B cell (primary cell): ENCODE measurements at regions not wholly inside any gene's neighbourhood (a gene's known extent, or its start where the extent isn't known, plus 50 kb on each side); places are given as distances from the start of the nearest gene placed in this dataset.

Experiments used
- ATAC-seq: fragments of 200-7000 bp; cut with Tn5 transposase; one replicate; pipeline ENCODE4 v1.10.0; 2021; ENCODE audit warnings: low read depth, mild to moderate bottlenecking, moderate number of reproducible peaks, moderate library complexity
- CTCF ChIA-PET: fragments of 350-600 bp; sonication (Branson Sonifier 250); formaldehyde crosslinking; loops from one replicate; lab custom pipeline; 2021; ENCODE audit warnings: antibody characterized with exemption, inconsistent platforms; lab: Charles Lee
- POLR2A ChIA-PET: fragments of 350-600 bp; sonication (Branson Sonifier 250); formaldehyde crosslinking; loops from one replicate; lab custom pipeline; 2021; ENCODE audit warnings: antibody characterized with exemption; lab: Charles Lee
- DNase-seq: peaks from one replicate; pipeline ENCODE4 v3.0.0; 2013
- H2AFZ ChIP-seq: 2 replicates; pipeline ENCODE4 v1.6.1; 2012; ENCODE audit warnings: mild to moderate bottlenecking, low read depth, low read length; ENCODE audit not compliant: insufficient read depth, poor library complexity, severe bottlenecking
- H3K27ac ChIP-seq, 2 donors: 1 replicate in 1 of 2; 2 replicates in 1 of 2; pipeline ENCODE4 v1.5.1; 2012 to 2013; ENCODE audit warnings: low read length in 2 of 2, mild to moderate bottlenecking in 2 of 2, moderate library complexity in 1 of 2
- H3K27me3 ChIP-seq, 4 experiments: fragments of 200-600 bp in 1 of 4; sonication (generic) in 1 of 4; replicated peaks in 1 of 4; 1 replicate in 2 of 4; 2 replicates in 2 of 4; pipeline versions ENCODE4 v1.6.1 to v1.7.0; 2013 to 2016; ENCODE audit warnings: low read length in 3 of 4, mild to moderate bottlenecking in 2 of 4, mixed read lengths in 1 of 4, moderate library complexity in 1 of 4; ENCODE audit not compliant: insufficient read depth in 4 of 4, control insufficient read depth in 3 of 4; ENCODE audit errors: control extremely low read depth in 1 of 4
- H3K36me3 ChIP-seq, 2 experiments: replicated peaks in 1 of 2; 1 replicate in 1 of 2; 2 replicates in 1 of 2; pipeline versions ENCODE4 v1.6.1 to v1.7.1; 2013; ENCODE audit warnings: low read length in 1 of 2; ENCODE audit not compliant: insufficient read depth in 2 of 2, control insufficient read depth in 1 of 2; ENCODE audit errors: control extremely low read depth in 1 of 2, extremely low read depth in 1 of 2
- H3K4me1 ChIP-seq, 2 donors: fragments of 200-600 bp in 1 of 2; sonication (generic) in 1 of 2; 1 replicate in 1 of 2; 2 replicates in 1 of 2; pipeline versions ENCODE4 v1.5.1 to v1.6.1; 2013 to 2017; ENCODE audit warnings: low read length in 2 of 2; ENCODE audit not compliant: control insufficient read depth in 2 of 2, insufficient read depth in 2 of 2
- H3K4me2 ChIP-seq: replicated peaks from 2 replicates; pipeline ENCODE3; 2012; ENCODE audit warnings: mild to moderate bottlenecking, low read depth, low read length; ENCODE audit not compliant: poor library complexity, severe bottlenecking
- H3K4me3 ChIP-seq, 5 experiments: fragments of 200-600 bp in 1 of 5; sonication (generic) in 1 of 5; 1 replicate in 3 of 5; 2 replicates in 2 of 5; pipeline versions ENCODE4 v1.5.1 to v1.7.0; 2011 to 2016; ENCODE audit warnings: low read length in 4 of 5, mild to moderate bottlenecking in 4 of 5, low read depth in 2 of 5, control low read depth in 1 of 5, moderate library complexity in 1 of 5; ENCODE audit not compliant: insufficient read depth in 1 of 5; ENCODE audit errors: control extremely low read depth in 1 of 5, extremely low read depth in 1 of 5
- H3K79me2 ChIP-seq: fragments of 200-600 bp; sonication (generic); one replicate; pipeline ENCODE4 v1.6.0; 2016; ENCODE audit warnings: low read length; ENCODE audit not compliant: control insufficient read depth, insufficient read depth
- H3K9ac ChIP-seq: fragments of 200-600 bp; sonication (generic); 2 replicates; pipeline ENCODE4 v1.6.1; 2017; ENCODE audit warnings: mild to moderate bottlenecking, low read length, moderate library complexity
- H3K9me3 ChIP-seq, 3 donors: one replicate each; pipeline versions ENCODE4 v1.6.1 to v1.7.1; 2013; ENCODE audit warnings: low read length in 2 of 3; ENCODE audit not compliant: control insufficient read depth in 2 of 3, insufficient read depth in 1 of 3; ENCODE audit errors: control extremely low read depth in 1 of 3
- H4K20me1 ChIP-seq: 2 replicates; pipeline ENCODE4 v1.6.0; 2012; ENCODE audit warnings: mild to moderate bottlenecking, low read length; ENCODE audit not compliant: insufficient read depth, control insufficient read depth, poor library complexity, severe bottlenecking
- H3K27ac Mint-ChIP-seq: one replicate; pipeline ENCODE4 v1.8.0; 2021; ENCODE audit warnings: mixed read lengths
- H3K27me3 Mint-ChIP-seq: one replicate; pipeline ENCODE4 v1.8.0; 2021; ENCODE audit warnings: mixed read lengths
- H3K4me1 Mint-ChIP-seq: one replicate; pipeline ENCODE4 v1.8.0; 2021; ENCODE audit warnings: mixed read lengths
- H3K4me3 Mint-ChIP-seq: one replicate; pipeline ENCODE4 v1.8.0; 2021; ENCODE audit warnings: mixed read lengths
- H3K9me3 Mint-ChIP-seq: one replicate; pipeline ENCODE4 v1.8.0; 2022; ENCODE audit warnings: mixed read lengths; ENCODE audit not compliant: insufficient read depth
- CTCF ChIP-seq: fragments of 200-600 bp; IDR thresholded peaks from one replicate; pipeline ENCODE4 v1.8.0; 2022; ENCODE audit warnings: antibody characterized with exemption, mild to moderate bottlenecking
- EZH2 ChIP-seq: IDR thresholded peaks from 2 replicates; pipeline ENCODE4 v1.6.1; 2012; ENCODE audit warnings: borderline replicate concordance, low read depth, mild to moderate bottlenecking, moderate library complexity, low read length; ENCODE audit not compliant: insufficient read depth, poor library complexity, severe bottlenecking
- WGBS: methylation state at CpG from one replicate; pipeline ENCODE4 v1.1.5; 2013; ENCODE audit warnings: missing lambda C conversion rate; ENCODE audit not compliant: insufficient coverage; 5-methylcytosine and 5-hydroxymethylcytosine counted together
- intact Hi-C: fragments of 100-400 bp; cut with micrococcal nuclease; formaldehyde crosslinking; loops from one replicate; pipeline ENCODE4 v1.10.0; 2022

GRCh38 chr1:244242446-244242845 is 191.4 kb downstream of the ZBTB18 start:
- H3K4me3 Mint-ChIP-seq = peak overlapping the region; percentile 17
- Histone ChIP-seq H3K9ac (no peak overlapping the region), H4K20me1 (no peaks in the 10 kb centered on the region), H3K9me3 (no peaks in the 10 kb centered on the region), H3K27ac (no peak overlapping the region), H3K4me2 (peak overlapping the region; percentile 41), H2AFZ (peak overlapping the region; percentile 44), H3K4me3 (no peak overlapping the region), H3K4me1 (peaks cover 38 to 43% of the 10 kb centered on the region in 2 donors), H3K36me3 (no peaks in the 10 kb centered on the region), H3K27me3 (no peaks in the 10 kb centered on the region), H3K79me2 (no peaks in the 10 kb centered on the region)
- ATAC-seq (no peak), DNase-seq (no peak)
- H3K27me3 Mint-ChIP-seq = no peaks in the 10 kb centered on the region
- peaks cover 49% of the 10 kb centered on the region for H3K4me1 Mint-ChIP-seq
- H3K27ac Mint-ChIP-seq = peak overlapping the region; percentile 48
- H3K9me3 Mint-ChIP-seq = no peaks in the 10 kb centered on the region
- CTCF ChIA-PET = interaction anchor here (1.0 kb wide), 1 partner anchor 30 kb away, joined by 3 read pairs; no protein-coding TSS in a partner anchor
- whole genome bisulfite sequencing = 67% methylated on average over 3 of the region's 5 CpGs
- intact Hi-C loops = no loop called here
- POLR2A ChIA-PET = no interaction called here
- TF ChIP-seq EZH2 (no peak), CTCF (no peak)

GRCh38 chr1:244246334-244246733 is 195.3 kb downstream of the ZBTB18 start:
- ChIA-PET CTCF (no interaction called here), POLR2A (no interaction called here)
- peak overlapping the region in 1 of 2 donors; percentile 19 for H3K27ac ChIP-seq
- DNase-seq (peak; percentile 48), ATAC-seq (peak; percentile 28)
- H3K27me3 Mint-ChIP-seq = no peaks in the 10 kb centered on the region
- H3K27ac Mint-ChIP-seq = peak overlapping the region; percentile 46
- H3K27me3 ChIP-seq = no peaks in the 10 kb centered on the region
- H3K4me3 ChIP-seq = no peak overlapping the region
- no peaks in the 10 kb centered on the region for H3K36me3 ChIP-seq
- intact Hi-C loops = no loop called here
- H3K4me2 ChIP-seq = peak overlapping the region; percentile 12
- peaks cover 41% of the 10 kb centered on the region for H3K4me1 Mint-ChIP-seq
- no peaks in the 10 kb centered on the region for H3K9me3 ChIP-seq
- H3K9ac ChIP-seq = no peak overlapping the region
- no peaks in the 10 kb centered on the region for H3K9me3 Mint-ChIP-seq
- H4K20me1 ChIP-seq = no peaks in the 10 kb centered on the region
- peaks cover 35 to 36% of the 10 kb centered on the region in 2 donors for H3K4me1 ChIP-seq
- no peak overlapping the region for H2AFZ ChIP-seq
- H3K4me3 Mint-ChIP-seq = peak overlapping the region; percentile 32
- WGBS = 100% methylated on average over 1 of the region's 4 CpGs
- TF ChIP-seq EZH2 (no peak), CTCF (no peak)
- H3K79me2 ChIP-seq = no peaks in the 10 kb centered on the region
